ENCODE measurements at regions not wholly inside any gene's neighbourhood (a gene's known extent, or its start where the extent isn't known, plus 50 kb on each side); places are given as distances from the start of the nearest gene placed in this dataset.
"Not testable (repeated sequence)": the region's sequence is repeated elsewhere in the genome, so short reads cannot be mapped to it uniquely, and the experiment has no call there.

DNA sequence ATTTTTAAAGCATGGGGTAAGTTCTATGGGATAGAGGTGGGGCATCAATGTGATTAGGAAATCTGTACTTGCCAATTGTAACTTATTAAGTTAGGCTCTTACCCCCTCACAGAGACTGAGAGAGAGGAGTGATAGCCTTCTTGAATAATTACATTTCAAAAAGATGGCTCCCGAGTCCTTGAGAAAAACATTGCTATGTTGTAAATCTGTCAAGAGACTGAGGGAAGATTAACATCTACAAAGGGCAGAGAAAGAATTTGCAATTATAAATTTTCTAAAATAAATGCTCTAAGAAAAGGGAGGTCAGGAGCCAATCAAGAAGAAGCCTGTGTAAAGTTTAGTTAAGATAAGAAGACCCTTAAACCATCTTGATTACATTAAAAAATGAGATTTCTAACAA lies 1570.8 kb downstream of the OLFM4 start:
- Mint-ChIP-seq H3K9me3 (peaks cover 21% of the 10 kb centered on the region), H3K27me3 (ENCODE audit: low read depth, poor library complexity) (no peaks in the 10 kb centered on the region), H3K4me1 (peaks cover 9% of the 10 kb centered on the region), H3K27ac (no peak overlapping the region), H3K36me3 (ENCODE audit: low read depth) (no peaks in the 10 kb centered on the region), H3K4me3 (no peak overlapping the region)
- DNase-seq, result no peak
- TF ChIP-seq, protein P1, sequence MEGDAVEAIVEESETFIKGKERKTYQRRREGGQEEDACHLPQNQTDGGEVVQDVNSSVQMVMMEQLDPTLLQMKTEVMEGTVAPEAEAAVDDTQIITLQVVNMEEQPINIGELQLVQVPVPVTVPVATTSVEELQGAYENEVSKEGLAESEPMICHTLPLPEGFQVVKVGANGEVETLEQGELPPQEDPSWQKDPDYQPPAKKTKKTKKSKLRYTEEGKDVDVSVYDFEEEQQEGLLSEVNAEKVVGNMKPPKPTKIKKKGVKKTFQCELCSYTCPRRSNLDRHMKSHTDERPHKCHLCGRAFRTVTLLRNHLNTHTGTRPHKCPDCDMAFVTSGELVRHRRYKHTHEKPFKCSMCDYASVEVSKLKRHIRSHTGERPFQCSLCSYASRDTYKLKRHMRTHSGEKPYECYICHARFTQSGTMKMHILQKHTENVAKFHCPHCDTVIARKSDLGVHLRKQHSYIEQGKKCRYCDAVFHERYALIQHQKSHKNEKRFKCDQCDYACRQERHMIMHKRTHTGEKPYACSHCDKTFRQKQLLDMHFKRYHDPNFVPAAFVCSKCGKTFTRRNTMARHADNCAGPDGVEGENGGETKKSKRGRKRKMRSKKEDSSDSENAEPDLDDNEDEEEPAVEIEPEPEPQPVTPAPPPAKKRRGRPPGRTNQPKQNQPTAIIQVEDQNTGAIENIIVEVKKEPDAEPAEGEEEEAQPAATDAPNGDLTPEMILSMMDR (IDR thresholded peaks at IDR 0.05), result no peak

DNA sequence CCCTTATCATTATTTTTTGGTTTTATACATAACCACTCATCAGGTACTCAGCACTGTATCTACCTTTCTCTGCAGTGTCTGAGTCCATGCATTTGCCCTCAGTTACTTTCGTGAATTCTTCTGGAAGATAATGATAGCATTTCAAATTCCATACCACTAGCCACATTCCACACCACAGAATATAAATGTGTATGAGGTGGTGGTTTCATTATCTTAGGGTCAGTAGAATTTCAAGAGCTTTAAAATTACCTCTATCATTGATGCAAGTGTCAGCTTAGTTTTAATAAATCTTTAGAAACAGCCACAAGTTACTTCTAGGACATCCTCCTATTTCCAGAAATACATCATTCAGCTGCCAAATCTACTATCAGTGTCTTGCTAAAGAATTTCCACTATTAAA lies 1578.3 kb downstream of the OLFM4 start:
- Mint-ChIP-seq H3K9me3 (peaks cover 12% of the 10 kb centered on the region), H3K27me3 (ENCODE audit: low read depth, poor library complexity) (peaks cover 3% of the 10 kb centered on the region), H3K4me3 (no peak overlapping the region), H3K36me3 (ENCODE audit: low read depth) (no peaks in the 10 kb centered on the region), H3K27ac (no peak overlapping the region), H3K4me1 (peaks cover 19% of the 10 kb centered on the region)
- no peak for DNase-seq
- TF ChIP-seq, protein P1 (IDR thresholded peaks at IDR 0.05), result no peak

DNA sequence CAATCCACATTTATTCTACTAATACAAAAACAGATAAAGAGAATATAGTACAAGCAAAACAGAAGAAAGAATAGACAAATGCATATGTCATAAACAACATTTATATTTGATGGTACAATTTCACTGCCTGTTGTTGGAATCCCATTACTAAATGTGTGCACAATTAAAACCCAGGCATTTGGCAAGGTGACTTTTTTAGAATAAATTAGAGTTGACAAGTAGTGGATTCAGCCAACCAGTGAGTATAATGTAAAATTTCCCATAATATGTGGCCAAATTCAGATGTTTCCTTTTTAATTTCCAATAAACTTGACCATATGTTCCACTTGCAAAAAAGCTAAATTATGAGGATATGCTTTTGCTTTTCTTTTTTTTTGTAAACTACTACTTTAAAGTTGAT lies 1578.8 kb downstream of the OLFM4 start:
- Mint-ChIP-seq H3K36me3 (ENCODE audit: low read depth) (no peaks in the 10 kb centered on the region), H3K27me3 (ENCODE audit: low read depth, poor library complexity) (peaks cover 3% of the 10 kb centered on the region), H3K4me3 (no peak overlapping the region), H3K27ac (no peak overlapping the region), H3K4me1 (peaks cover 19% of the 10 kb centered on the region), H3K9me3 (peaks cover 7% of the 10 kb centered on the region)
- no peak for DNase-seq
- TF ChIP-seq, protein P1 (IDR thresholded peaks at IDR 0.05), result no peak

DNA sequence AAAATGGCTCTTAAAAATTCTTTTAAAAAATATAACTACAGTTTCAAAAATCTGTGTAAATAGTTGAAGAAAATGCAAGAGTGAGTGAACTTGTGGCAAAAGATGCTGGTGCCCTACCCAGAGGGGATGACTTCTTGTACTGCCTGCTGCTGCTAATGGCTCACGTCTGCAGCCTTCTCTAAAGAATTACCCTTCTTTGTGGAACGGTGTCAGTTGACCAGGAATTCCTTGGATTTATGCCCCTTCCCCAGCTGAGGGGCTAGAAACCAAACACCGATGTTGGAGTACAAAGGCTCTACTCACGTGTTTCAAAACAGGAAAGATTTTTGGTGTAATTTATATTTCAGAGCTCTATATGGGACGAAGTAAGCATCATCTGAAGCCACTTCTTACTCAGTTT lies 1582.8 kb downstream of the OLFM4 start:
- H3K27ac Mint-ChIP-seq, result peak overlapping the region; percentile 11
- peak; percentile 22 for DNase-seq
- no peak overlapping the region for H3K4me3 Mint-ChIP-seq
- H3K4me1 Mint-ChIP-seq, result peaks cover 51% of the 10 kb centered on the region
- H3K9me3 Mint-ChIP-seq, result no peaks in the 10 kb centered on the region
- H3K27me3 Mint-ChIP-seq (ENCODE audit: low read depth, poor library complexity), result peaks cover 3% of the 10 kb centered on the region
- H3K36me3 Mint-ChIP-seq (ENCODE audit: low read depth), result no peaks in the 10 kb centered on the region
- TF ChIP-seq, protein P1 (IDR thresholded peaks at IDR 0.05), result no peak

DNA sequence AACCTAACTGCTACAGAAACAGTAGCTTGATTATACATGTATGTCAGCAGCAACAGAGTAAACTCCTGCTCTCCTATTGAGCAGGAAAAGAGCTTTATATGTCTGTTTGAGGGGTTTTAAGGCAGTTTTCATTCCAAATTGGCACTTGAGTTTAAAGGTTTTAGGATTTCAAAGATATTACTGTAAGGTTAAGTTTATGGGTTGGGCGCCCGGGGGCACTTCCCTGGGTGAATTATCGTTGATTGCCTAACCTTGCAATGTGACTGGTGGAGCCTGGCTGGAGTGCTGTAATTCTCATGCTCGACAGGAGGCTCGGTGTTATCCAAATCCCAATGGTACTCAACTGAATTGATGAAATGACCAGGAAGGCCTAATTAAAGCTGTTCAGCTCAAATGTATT lies 1586.1 kb downstream of the OLFM4 start:
- H3K4me1 Mint-ChIP-seq, result peaks cover 48% of the 10 kb centered on the region
- no peaks in the 10 kb centered on the region for H3K36me3 Mint-ChIP-seq (ENCODE audit: low read depth)
- H3K9me3 Mint-ChIP-seq, result no peaks in the 10 kb centered on the region
- H3K27ac Mint-ChIP-seq, result peak overlapping the region; percentile 73
- peaks cover 3% of the 10 kb centered on the region for H3K27me3 Mint-ChIP-seq (ENCODE audit: low read depth, poor library complexity)
- peak; percentile 11 for DNase-seq
- TF ChIP-seq, protein P1 (IDR thresholded peaks at IDR 0.05), result no peak
- H3K4me3 Mint-ChIP-seq, result peak overlapping the region; percentile 37

DNA sequence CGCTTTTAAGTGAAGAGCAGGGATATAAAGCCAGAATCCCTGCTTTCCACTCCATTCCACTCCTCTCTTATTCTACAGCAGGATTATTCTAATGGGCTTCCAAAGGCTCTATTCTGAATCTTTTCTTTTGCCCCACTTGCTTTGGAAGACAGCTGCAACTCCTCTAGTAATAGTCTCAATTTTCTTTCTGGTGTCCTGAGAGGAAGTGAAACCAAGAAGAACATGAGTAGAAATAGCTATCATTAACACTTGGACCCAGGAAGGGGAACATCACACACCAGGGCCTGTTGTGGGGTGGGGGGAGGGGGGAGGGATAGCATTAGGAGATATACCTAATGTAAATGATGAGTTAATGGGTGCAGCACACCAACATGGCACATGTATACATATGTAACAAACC lies 1597.9 kb downstream of the OLFM4 start:
- not testable (repeated sequence) for H3K27ac Mint-ChIP-seq; H3K4me1 Mint-ChIP-seq; DNase-seq; H3K27me3 Mint-ChIP-seq (ENCODE audit: low read depth, poor library complexity); H3K9me3 Mint-ChIP-seq; H3K36me3 Mint-ChIP-seq (ENCODE audit: low read depth); H3K4me3 Mint-ChIP-seq
